HepG2 (cell line): ENCODE measurements at regions not wholly inside any gene's neighbourhood (a gene's known extent, or its start where the extent isn't known, plus 50 kb on each side); places are given as distances from the start of the nearest gene placed in this dataset.

ENCODE experiments used
- AGO2 ChIP-seq: fragments of 200-400 bp; formaldehyde crosslinking; optimal IDR thresholded peaks from 2 replicates; pipeline ENCODE3; 2017; ENCODE audit warnings: mild to moderate bottlenecking, low read depth, low read length, moderate library complexity
- BCL6 ChIP-seq: IDR thresholded peaks from 2 replicates; pipeline ENCODE4 v1.6.1; 2016; ENCODE audit warnings: missing genetic modification reagents, missing compliant biosample characterization
- CC2D1A ChIP-seq: sonication (generic); formaldehyde crosslinking; IDR thresholded peaks from 2 replicates; pipeline ENCODE4 v1.8.1; 2023; ENCODE audit warnings: mild to moderate bottlenecking, missing genetic modification reagents
- FIP1L1 ChIP-seq: fragments of 200-400 bp; formaldehyde crosslinking; IDR thresholded peaks from 2 replicates; pipeline ENCODE4 v1.6.1; 2018; ENCODE audit warnings: low read depth, mild to moderate bottlenecking, low read length, moderate library complexity, borderline replicate concordance; ENCODE audit not compliant: insufficient read depth
- GABPB1 ChIP-seq: IDR thresholded peaks from 2 replicates; pipeline ENCODE4 v1.6.1; 2016; ENCODE audit warnings: mild to moderate bottlenecking, missing genetic modification reagents, moderate library complexity, missing compliant biosample characterization
- HNF4G ChIP-seq, 2 experiments: sonication (generic) in 1 of 2; formaldehyde crosslinking in 1 of 2; IDR thresholded peaks; 2 replicates each; pipeline versions ENCODE4 v1.4.0 to v1.6.1; 2011 to 2020; ENCODE audit warnings: borderline replicate concordance in 2 of 2, low read depth in 2 of 2, mild to moderate bottlenecking in 2 of 2, low read length in 1 of 2, missing genetic modification reagents in 1 of 2, moderate library complexity in 1 of 2
- KMT2A ChIP-seq: sonication (generic); formaldehyde crosslinking; IDR thresholded peaks from 2 replicates; pipeline ENCODE4 v1.4.0; 2020; ENCODE audit warnings: missing genetic modification reagents
- MED1 ChIP-seq: sonication (generic); formaldehyde crosslinking; IDR thresholded peaks from 2 replicates; pipeline ENCODE4 v1.4.0; 2020; ENCODE audit warnings: missing genetic modification reagents
- NCOA5 ChIP-seq: sonication (generic); formaldehyde crosslinking; IDR thresholded peaks from 2 replicates; pipeline ENCODE4 v1.4.0; 2020; ENCODE audit warnings: missing genetic modification reagents
- SMC3 ChIP-seq: IDR thresholded peaks from 2 replicates; pipeline ENCODE4 v1.6.1; 2011; ENCODE audit warnings: low read length, improper control_type of control experiment
- SP2 ChIP-seq: sonication (generic); formaldehyde crosslinking; IDR thresholded peaks from 2 replicates; pipeline ENCODE4 v1.5.1; 2020; ENCODE audit warnings: mild to moderate bottlenecking, missing genetic modification reagents
- ZBTB1 ChIP-seq: sonication (generic); formaldehyde crosslinking; IDR thresholded peaks from 2 replicates; pipeline ENCODE4 v1.4.0; 2020; ENCODE audit warnings: missing genetic modification reagents, borderline replicate concordance
- ZBTB7A ChIP-seq: sonication (generic); formaldehyde crosslinking; IDR thresholded peaks from 2 replicates; pipeline ENCODE4 v1.8.0; 2022; ENCODE audit warnings: mild to moderate bottlenecking, missing genetic modification reagents
- ZMYM2 ChIP-seq: sonication (generic); formaldehyde crosslinking; IDR thresholded peaks from 2 replicates; pipeline ENCODE4 v1.8.0; 2022; ENCODE audit warnings: mild to moderate bottlenecking, missing genetic modification reagents
- ZNF12 ChIP-seq: sonication (generic); formaldehyde crosslinking; IDR thresholded peaks from 2 replicates; pipeline ENCODE4 v1.5.0; 2020; ENCODE audit warnings: missing genetic modification reagents
- ZNF256 ChIP-seq: sonication (generic); formaldehyde crosslinking; conservative IDR thresholded peaks from 2 replicates; pipeline ENCODE4 v1.4.0; 2020; ENCODE audit warnings: missing genetic modification reagents
- ZNF792 ChIP-seq: IDR thresholded peaks from 2 replicates; pipeline ENCODE4 v1.6.1; 2016
- TF ChIP-seq, protein P1 (sequence below): sonication (generic); formaldehyde crosslinking; IDR thresholded peaks from 2 replicates; pipeline ENCODE4 v1.4.0; 2020; ENCODE audit warnings: missing genetic modification reagents
- TF ChIP-seq, protein P2 (sequence below): sonication (generic); formaldehyde crosslinking; conservative IDR thresholded peaks from 2 replicates; pipeline ENCODE4 v1.4.0; 2020; ENCODE audit warnings: missing genetic modification reagents
- TF ChIP-seq, protein P3 (sequence below): sonication (generic); formaldehyde crosslinking; conservative IDR thresholded peaks from 2 replicates; pipeline ENCODE4 v1.4.0; 2020; ENCODE audit warnings: mild to moderate bottlenecking, missing genetic modification reagents, moderate library complexity

DNA sequence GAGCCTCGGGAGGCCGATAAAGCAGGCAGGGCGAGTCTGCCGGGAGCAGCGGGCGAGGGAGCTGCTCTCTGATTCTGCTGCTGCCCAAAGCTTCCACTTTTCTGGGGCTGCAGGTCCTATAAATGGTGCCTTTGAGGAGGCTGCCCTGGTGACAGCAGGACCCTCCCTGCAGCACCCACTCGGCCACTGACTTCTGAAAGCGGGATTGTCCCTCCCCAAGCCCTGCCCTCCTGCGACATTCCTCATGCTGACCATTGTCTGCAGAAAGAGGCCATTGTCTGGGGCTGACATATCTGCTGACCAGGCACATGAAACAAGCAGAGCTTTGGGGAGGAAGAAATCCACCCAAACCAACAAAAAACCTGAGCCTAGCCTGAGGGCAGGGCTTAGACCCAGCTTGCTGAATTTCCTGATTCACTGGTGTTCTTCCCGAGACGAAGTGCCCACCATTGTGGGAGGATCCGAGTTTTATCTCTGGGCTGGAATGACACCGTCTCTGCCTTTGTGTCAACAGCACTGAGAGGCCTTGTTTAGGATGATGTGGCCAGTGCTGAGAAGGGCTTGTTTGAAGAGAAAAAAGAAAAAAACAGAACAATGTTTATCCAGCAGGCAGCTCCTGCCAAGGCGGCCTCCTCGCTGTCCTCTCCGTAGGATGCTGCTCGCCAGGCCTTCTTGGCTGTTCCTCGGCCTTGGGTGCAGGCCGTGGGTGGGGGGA lies 129.7 kb downstream of the MYCN start (continued):
- TF ChIP-seq ZNF12 (CRISPR knock-in tag): no peak
- peak; percentile 69; the same call in 1 of the 2 replicates for TF ChIP-seq ZNF792 (CRISPR knock-in tag)
- no peak for TF ChIP-seq ZBTB7A (CRISPR knock-in tag)
- TF ChIP-seq, protein P1, sequence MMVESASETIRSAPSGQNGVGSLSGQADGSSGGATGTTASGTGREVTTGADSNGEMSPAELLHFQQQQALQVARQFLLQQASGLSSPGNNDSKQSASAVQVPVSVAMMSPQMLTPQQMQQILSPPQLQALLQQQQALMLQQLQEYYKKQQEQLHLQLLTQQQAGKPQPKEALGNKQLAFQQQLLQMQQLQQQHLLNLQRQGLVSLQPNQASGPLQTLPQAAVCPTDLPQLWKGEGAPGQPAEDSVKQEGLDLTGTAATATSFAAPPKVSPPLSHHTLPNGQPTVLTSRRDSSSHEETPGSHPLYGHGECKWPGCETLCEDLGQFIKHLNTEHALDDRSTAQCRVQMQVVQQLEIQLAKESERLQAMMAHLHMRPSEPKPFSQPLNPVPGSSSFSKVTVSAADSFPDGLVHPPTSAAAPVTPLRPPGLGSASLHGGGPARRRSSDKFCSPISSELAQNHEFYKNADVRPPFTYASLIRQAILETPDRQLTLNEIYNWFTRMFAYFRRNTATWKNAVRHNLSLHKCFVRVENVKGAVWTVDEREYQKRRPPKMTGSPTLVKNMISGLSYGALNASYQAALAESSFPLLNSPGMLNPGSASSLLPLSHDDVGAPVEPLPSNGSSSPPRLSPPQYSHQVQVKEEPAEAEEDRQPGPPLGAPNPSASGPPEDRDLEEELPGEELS (CRISPR knock-in tag): peak; percentile 95
- TF ChIP-seq SMC3: no peak
- no peak for TF ChIP-seq AGO2
- TF ChIP-seq GABPB1 (CRISPR knock-in tag): 0 out of 2 replicates have a peak, but pooled peaks have one; percentile 2
- no peak for TF ChIP-seq NCOA5 (CRISPR knock-in tag)
- no peak for TF ChIP-seq FIP1L1
- TF ChIP-seq, protein P2, sequence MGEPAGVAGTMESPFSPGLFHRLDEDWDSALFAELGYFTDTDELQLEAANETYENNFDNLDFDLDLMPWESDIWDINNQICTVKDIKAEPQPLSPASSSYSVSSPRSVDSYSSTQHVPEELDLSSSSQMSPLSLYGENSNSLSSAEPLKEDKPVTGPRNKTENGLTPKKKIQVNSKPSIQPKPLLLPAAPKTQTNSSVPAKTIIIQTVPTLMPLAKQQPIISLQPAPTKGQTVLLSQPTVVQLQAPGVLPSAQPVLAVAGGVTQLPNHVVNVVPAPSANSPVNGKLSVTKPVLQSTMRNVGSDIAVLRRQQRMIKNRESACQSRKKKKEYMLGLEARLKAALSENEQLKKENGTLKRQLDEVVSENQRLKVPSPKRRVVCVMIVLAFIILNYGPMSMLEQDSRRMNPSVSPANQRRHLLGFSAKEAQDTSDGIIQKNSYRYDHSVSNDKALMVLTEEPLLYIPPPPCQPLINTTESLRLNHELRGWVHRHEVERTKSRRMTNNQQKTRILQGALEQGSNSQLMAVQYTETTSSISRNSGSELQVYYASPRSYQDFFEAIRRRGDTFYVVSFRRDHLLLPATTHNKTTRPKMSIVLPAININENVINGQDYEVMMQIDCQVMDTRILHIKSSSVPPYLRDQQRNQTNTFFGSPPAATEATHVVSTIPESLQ (CRISPR knock-in tag): no peak
- TF ChIP-seq, protein P3, sequence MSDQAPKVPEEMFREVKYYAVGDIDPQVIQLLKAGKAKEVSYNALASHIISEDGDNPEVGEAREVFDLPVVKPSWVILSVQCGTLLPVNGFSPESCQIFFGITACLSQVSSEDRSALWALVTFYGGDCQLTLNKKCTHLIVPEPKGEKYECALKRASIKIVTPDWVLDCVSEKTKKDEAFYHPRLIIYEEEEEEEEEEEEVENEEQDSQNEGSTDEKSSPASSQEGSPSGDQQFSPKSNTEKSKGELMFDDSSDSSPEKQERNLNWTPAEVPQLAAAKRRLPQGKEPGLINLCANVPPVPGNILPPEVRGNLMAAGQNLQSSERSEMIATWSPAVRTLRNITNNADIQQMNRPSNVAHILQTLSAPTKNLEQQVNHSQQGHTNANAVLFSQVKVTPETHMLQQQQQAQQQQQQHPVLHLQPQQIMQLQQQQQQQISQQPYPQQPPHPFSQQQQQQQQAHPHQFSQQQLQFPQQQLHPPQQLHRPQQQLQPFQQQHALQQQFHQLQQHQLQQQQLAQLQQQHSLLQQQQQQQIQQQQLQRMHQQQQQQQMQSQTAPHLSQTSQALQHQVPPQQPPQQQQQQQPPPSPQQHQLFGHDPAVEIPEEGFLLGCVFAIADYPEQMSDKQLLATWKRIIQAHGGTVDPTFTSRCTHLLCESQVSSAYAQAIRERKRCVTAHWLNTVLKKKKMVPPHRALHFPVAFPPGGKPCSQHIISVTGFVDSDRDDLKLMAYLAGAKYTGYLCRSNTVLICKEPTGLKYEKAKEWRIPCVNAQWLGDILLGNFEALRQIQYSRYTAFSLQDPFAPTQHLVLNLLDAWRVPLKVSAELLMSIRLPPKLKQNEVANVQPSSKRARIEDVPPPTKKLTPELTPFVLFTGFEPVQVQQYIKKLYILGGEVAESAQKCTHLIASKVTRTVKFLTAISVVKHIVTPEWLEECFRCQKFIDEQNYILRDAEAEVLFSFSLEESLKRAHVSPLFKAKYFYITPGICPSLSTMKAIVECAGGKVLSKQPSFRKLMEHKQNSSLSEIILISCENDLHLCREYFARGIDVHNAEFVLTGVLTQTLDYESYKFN (CRISPR knock-in tag): peak; percentile 69
- TF ChIP-seq SP2 (CRISPR knock-in tag): no peak
- TF ChIP-seq HNF4G (IDR thresholded peaks at IDR 0.05; ENCODE audit: borderline replicate concordance, low read depth, low read length): no peak
- no peak for TF ChIP-seq HNF4G (CRISPR knock-in tag; IDR thresholded peaks at IDR 0.05; ENCODE audit: borderline replicate concordance, low read depth)
- TF ChIP-seq ZBTB1 (CRISPR knock-in tag): no peak
- peak; percentile 82 for TF ChIP-seq BCL6 (CRISPR knock-in tag)
- peak; percentile 23; the same call in 1 of the 2 replicates for TF ChIP-seq KMT2A (CRISPR knock-in tag)
- TF ChIP-seq ZNF256 (CRISPR knock-in tag): no peak
- TF ChIP-seq MED1 (CRISPR knock-in tag): peak; percentile 60
- TF ChIP-seq CC2D1A (CRISPR knock-in tag): no peak
- TF ChIP-seq ZMYM2 (CRISPR knock-in tag): no peak
